ENCODE measurements at regions not wholly inside any gene's neighbourhood (a gene's known extent, or its start where the extent isn't known, plus 50 kb on each side); places are given as distances from the start of the nearest gene placed in this dataset.

GRCh38 chr10:43863859-43864591 is 215.3 kb upstream of the ZNF32 start:
- TF ChIP-seq POLR2A (IDR thresholded peaks at IDR 0.05) = no peak
- no peak for TF ChIP-seq CTCF (IDR thresholded peaks at IDR 0.05)

All from gastroesophageal sphincter (tissue), 3 donors.